IMR-90 (cell line): ENCODE measurements at regions not wholly inside any gene's neighbourhood (a gene's known extent, or its start where the extent isn't known, plus 50 kb on each side); places are given as distances from the start of the nearest gene placed in this dataset.

ENCODE experiments used
- ATAC-seq: fragments of 200-7000 bp; cut with Tn5 transposase; 2 replicates; pipeline ENCODE4 v1.9.1; 2020; ENCODE audit warnings: low read depth, mild to moderate bottlenecking, moderate library complexity
- BruUV-seq: library from RNA; stranded (reverse); fragments of 400-500 nt; replicated peaks from 2 replicates; lab custom pipeline; 2021; lab: Mats Ljungman, UMichigan
- CTCF ChIA-PET: fragments of 300-600 bp; formaldehyde crosslinking; extraction: SDS; loops from one replicate; lab custom pipeline; 2021; ENCODE audit warnings: antibody characterized with exemption; lab: Yijun Ruan, JAX
- POLR2A ChIA-PET: fragments of 300-600 bp; sonication (Branson Sonifier 250); formaldehyde crosslinking; loops from one replicate; lab custom pipeline; 2022; ENCODE audit warnings: antibody characterized with exemption; ENCODE audit not compliant: unreplicated experiment; lab: Charles Lee
- DNase-seq: peaks from one replicate; pipeline ENCODE4 v3.0.0; 2013
- H2AFZ ChIP-seq: replicated peaks from 2 replicates; pipeline ENCODE3; 2013; ENCODE audit warnings: low read length, mild to moderate bottlenecking; ENCODE audit not compliant: poor library complexity
- H2AK5ac ChIP-seq: 2 replicates; pipeline ENCODE4 v1.6.1; 2013; ENCODE audit warnings: low read depth, low read length, inconsistent platforms
- H2AK9ac ChIP-seq: replicated peaks from 2 replicates; pipeline ENCODE3; 2013; ENCODE audit warnings: mild to moderate bottlenecking, low read depth, low read length, moderate library complexity; ENCODE audit not compliant: poor library complexity
- H2BK120ac ChIP-seq: 2 replicates; pipeline ENCODE4 v1.6.1; 2013; ENCODE audit warnings: low read depth, low read length, inconsistent platforms
- H2BK15ac ChIP-seq: 3 replicates; pipeline ENCODE4 v1.6.1; 2013; ENCODE audit warnings: low read depth, low read length, inconsistent platforms
- H2BK20ac ChIP-seq: 2 replicates; pipeline ENCODE4 v1.6.1; 2013; ENCODE audit warnings: low read depth, mild to moderate bottlenecking, inconsistent platforms, low read length, moderate library complexity
- H2BK5ac ChIP-seq: 2 replicates; pipeline ENCODE4 v1.6.1; 2013; ENCODE audit warnings: mild to moderate bottlenecking, low read depth, low read length, inconsistent platforms; ENCODE audit not compliant: poor library complexity, severe bottlenecking
- H3K14ac ChIP-seq: replicated peaks from 2 replicates; pipeline ENCODE4 v1.6.1; 2013; ENCODE audit warnings: low read depth, low read length, inconsistent platforms
- H3K18ac ChIP-seq: 2 replicates; pipeline ENCODE4 v1.6.1; 2013; ENCODE audit warnings: low read depth, low read length, control low read depth
- H3K23ac ChIP-seq: 2 replicates; pipeline ENCODE4 v1.6.1; 2013; ENCODE audit warnings: low read depth, low read length, inconsistent platforms
- H3K27ac ChIP-seq: 2 replicates; pipeline ENCODE4 v1.5.1; 2013; ENCODE audit warnings: mild to moderate bottlenecking, control low read depth, low read length; ENCODE audit not compliant: insufficient read depth
- H3K27me3 ChIP-seq: 2 replicates; pipeline ENCODE4 v1.6.1; 2013; ENCODE audit warnings: low read length; ENCODE audit not compliant: control insufficient read depth, insufficient read depth
- H3K36me3 ChIP-seq: 2 replicates; pipeline ENCODE4 v1.6.1; 2013; ENCODE audit warnings: low read length, mixed read lengths; ENCODE audit not compliant: control insufficient read depth, insufficient read depth
- H3K4ac ChIP-seq: 2 replicates; pipeline ENCODE4 v1.6.1; 2013; ENCODE audit warnings: low read depth, low read length, inconsistent platforms
- H3K4me1 ChIP-seq: 2 replicates; pipeline ENCODE4 v1.6.1; 2013; ENCODE audit warnings: low read length, mixed read lengths; ENCODE audit not compliant: control insufficient read depth, insufficient read depth
- H3K4me2 ChIP-seq: 2 replicates; pipeline ENCODE4 v1.6.1; 2013; ENCODE audit warnings: low read depth, mild to moderate bottlenecking, control low read depth, low read length, moderate library complexity
- H3K4me3 ChIP-seq: 2 replicates; pipeline ENCODE4 v1.5.1; 2013; ENCODE audit warnings: low read depth, mild to moderate bottlenecking, control low read depth, low read length, moderate library complexity; ENCODE audit not compliant: insufficient read depth
- H3K56ac ChIP-seq: 2 replicates; pipeline ENCODE4 v1.6.1; 2013; ENCODE audit warnings: low read length, inconsistent platforms; ENCODE audit not compliant: insufficient read depth; ENCODE audit errors: extremely low read depth
- H3K79me1 ChIP-seq, 2 experiments: 2 replicates each; pipeline ENCODE4 v1.6.1; 2013; ENCODE audit warnings: low read length in 2 of 2, inconsistent platforms in 1 of 2, low read depth in 1 of 2
- H3K9ac ChIP-seq: 2 replicates; pipeline ENCODE4 v1.6.1; 2013; ENCODE audit warnings: low read depth, low read length, control low read depth
- H3K9me1 ChIP-seq: 2 replicates; pipeline ENCODE4 v1.6.1; 2013; ENCODE audit warnings: low read length, inconsistent platforms; ENCODE audit not compliant: insufficient read depth
- H3K9me3 ChIP-seq: 2 replicates; pipeline ENCODE4 v1.6.1; 2013; ENCODE audit warnings: low read length; ENCODE audit not compliant: control insufficient read depth, insufficient read depth
- H4K20me1 ChIP-seq: 2 replicates; pipeline ENCODE4 v1.6.1; 2013; ENCODE audit warnings: low read length, inconsistent platforms; ENCODE audit not compliant: insufficient read depth
- H4K5ac ChIP-seq: 2 replicates; pipeline ENCODE4 v1.6.1; 2013; ENCODE audit warnings: mild to moderate bottlenecking, low read depth, low read length, control low read depth
- H4K8ac ChIP-seq, 2 experiments: 2 replicates each; pipeline ENCODE4 v1.6.1; 2013; ENCODE audit warnings: low read depth in 2 of 2, low read length in 2 of 2, control low read depth in 1 of 2, inconsistent platforms in 1 of 2
- H4K91ac ChIP-seq: 2 replicates; pipeline ENCODE4 v1.6.1; 2013; ENCODE audit warnings: low read depth, low read length, inconsistent platforms; ENCODE audit not compliant: insufficient read depth
- BHLHE40 ChIP-seq: fragments of 150-350 bp; IDR thresholded peaks from 2 replicates; pipeline ENCODE4 v1.6.1; 2016; ENCODE audit warnings: mild to moderate bottlenecking, low read depth, low read length
- CEBPB ChIP-seq: IDR thresholded peaks from 2 replicates; pipeline ENCODE4 v1.6.1; 2012; ENCODE audit warnings: low read depth, low read length, improper control_type of control experiment
- CHD1 ChIP-seq: IDR thresholded peaks from 2 replicates; pipeline ENCODE4 v1.6.1; 2012; ENCODE audit warnings: low read depth, low read length, improper control_type of control experiment
- FOS ChIP-seq: fragments of 150-350 bp; IDR thresholded peaks from 2 replicates; pipeline ENCODE4 v1.6.1; 2016; ENCODE audit warnings: low read depth, low read length
- MAFK ChIP-seq: IDR thresholded peaks from 2 replicates; pipeline ENCODE4 v1.6.1; 2012; ENCODE audit warnings: low read depth, low read length, improper control_type of control experiment
- MAZ ChIP-seq: IDR thresholded peaks from 2 replicates; pipeline ENCODE4 v1.6.1; 2012; ENCODE audit warnings: low read depth, mild to moderate bottlenecking, low read length, improper control_type of control experiment, moderate library complexity, borderline replicate concordance
- POLR2A ChIP-seq: IDR thresholded peaks from 2 replicates; pipeline ENCODE4 v1.6.1; 2012; ENCODE audit warnings: mild to moderate bottlenecking, low read depth, low read length
- RFX5 ChIP-seq: IDR thresholded peaks from 2 replicates; pipeline ENCODE4 v1.8.0; 2012; ENCODE audit warnings: low read depth, mild to moderate bottlenecking, low read length, moderate library complexity
- SMC3 ChIP-seq: fragments of 150-350 bp; IDR thresholded peaks from 2 replicates; pipeline ENCODE4 v1.6.1; 2016; ENCODE audit warnings: low read depth, mild to moderate bottlenecking, antibody characterized with exemption, low read length, moderate library complexity
- WGBS, 2 experiments: methylation state at CpG; one replicate each; pipeline versions ENCODE4 v1.1.5 to v1.1.7; 2013; ENCODE audit warnings: missing lambda C conversion rate in 2 of 2; ENCODE audit not compliant: insufficient read length in 1 of 2; ENCODE audit errors: extremely low coverage in 2 of 2; 5-methylcytosine and 5-hydroxymethylcytosine counted together
- dilution Hi-C: fragments of 300-500 bp; cut with HindIII; formaldehyde crosslinking; loops from one replicate; pipeline ENCODE4 v1.14.3; 2018; ENCODE audit warnings: low sequenced_read_pairs; ENCODE audit not compliant: unreplicated experiment
- in situ Hi-C: fragments of 300-500 bp; cut with MboI; formaldehyde crosslinking; loops from 3 replicates; pipeline ENCODE4 v1.14.3; 2019; ENCODE audit warnings: low sequenced_read_pairs, inconsistent platforms, mixed read lengths
- intact Hi-C: fragments of 100-400 bp; cut with micrococcal nuclease; formaldehyde crosslinking; loops from 2 replicates; pipeline ENCODE4 v1.10.0; 2022
- TF ChIP-seq, protein P1 (sequence below): fragments of 150-350 bp; IDR thresholded peaks from 2 replicates; pipeline ENCODE4 v1.6.1; 2017; ENCODE audit warnings: mild to moderate bottlenecking, antibody characterized with exemption, low read length, low read depth

GRCh38 chr10:65754112-65754511 is 1171.7 kb upstream of the LRRTM3 start:
- Histone ChIP-seq H2AK9ac (no peak overlapping the region), H2BK20ac (no peak overlapping the region), H3K27me3 (no peaks in the 10 kb centered on the region), H3K9ac (no peak overlapping the region), H3K14ac (no peak overlapping the region), H3K23ac (no peak overlapping the region), H3K27ac (no peak overlapping the region), H4K91ac (no peak overlapping the region), H3K56ac (no peak overlapping the region), H2AK5ac (no peak overlapping the region), H3K4me3 (no peak overlapping the region), H3K9me3 (no peaks in the 10 kb centered on the region), H4K5ac (no peak overlapping the region), H4K8ac (no peak overlapping the region), H3K79me1 (no peaks in the 10 kb centered on the region), H2BK120ac (no peak overlapping the region), H2AFZ (no peak overlapping the region), H2BK5ac (no peak overlapping the region), H3K36me3 (no peaks in the 10 kb centered on the region), H3K4me2 (no peak overlapping the region), H2BK15ac (no peak overlapping the region), H3K18ac (no peak overlapping the region), H4K20me1 (no peaks in the 10 kb centered on the region), H3K9me1 (no peaks in the 10 kb centered on the region), H3K4ac (no peak overlapping the region), H3K4me1 (no peaks in the 10 kb centered on the region)
- ChIA-PET CTCF (no interaction called here), POLR2A (no interaction called here)
- DNase-seq (no peak), ATAC-seq (no peak)
- intact Hi-C loops, result no loop called here
- WGBS, 2 experiments, result no CpG with 5 or more reads among the region's 2 CpGs
- no peak for TF ChIP-seq CHD1
- TF ChIP-seq BHLHE40, result no peak
- TF ChIP-seq POLR2A, result no peak
- no peak for TF ChIP-seq MAZ
- no peak for TF ChIP-seq SMC3
- TF ChIP-seq, protein P1, sequence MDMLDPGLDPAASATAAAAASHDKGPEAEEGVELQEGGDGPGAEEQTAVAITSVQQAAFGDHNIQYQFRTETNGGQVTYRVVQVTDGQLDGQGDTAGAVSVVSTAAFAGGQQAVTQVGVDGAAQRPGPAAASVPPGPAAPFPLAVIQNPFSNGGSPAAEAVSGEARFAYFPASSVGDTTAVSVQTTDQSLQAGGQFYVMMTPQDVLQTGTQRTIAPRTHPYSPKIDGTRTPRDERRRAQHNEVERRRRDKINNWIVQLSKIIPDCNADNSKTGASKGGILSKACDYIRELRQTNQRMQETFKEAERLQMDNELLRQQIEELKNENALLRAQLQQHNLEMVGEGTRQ, result no peak
- no peak for TF ChIP-seq MAFK
- no peak for TF ChIP-seq FOS
- TF ChIP-seq RFX5, result no peak
- no peak for TF ChIP-seq CEBPB
- in situ Hi-C loops, result no loop called here
- dilution Hi-C loops, result no loop called here
- BruUV-seq, result no TSS peak
